CD4-positive, alpha-beta T cell treated with Interleukin-15 for 1 hour (primary cell): ENCODE measurements at regions not wholly inside any gene's neighbourhood (a gene's known extent, or its start where the extent isn't known, plus 50 kb on each side); places are given as distances from the start of the nearest gene placed in this dataset.

Experiments
- DNase-seq: peaks from one replicate; pipeline ENCODE4 v3.0.0-alpha.2; 2020

DNA sequence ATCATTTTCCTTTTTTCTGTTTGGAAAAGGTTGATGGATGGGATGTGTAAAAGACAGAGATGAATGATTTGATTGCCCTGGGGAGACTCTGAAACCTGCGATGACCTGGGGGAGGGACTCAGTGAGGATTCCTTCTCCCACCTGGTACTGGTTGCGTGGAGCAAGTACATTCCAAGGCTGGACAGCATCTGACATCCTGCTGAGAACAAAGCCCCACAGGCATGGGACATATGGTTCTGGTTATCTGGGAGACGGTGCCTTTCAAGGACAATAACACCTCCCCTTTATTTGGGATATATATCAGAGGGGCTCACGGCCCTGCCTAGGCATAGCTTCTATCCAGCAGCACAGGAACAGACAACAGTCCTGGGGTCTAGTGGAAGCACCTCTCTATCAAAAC is 527.8 kb downstream of the METTL15 start:
- DNase-seq: no peak

DNA sequence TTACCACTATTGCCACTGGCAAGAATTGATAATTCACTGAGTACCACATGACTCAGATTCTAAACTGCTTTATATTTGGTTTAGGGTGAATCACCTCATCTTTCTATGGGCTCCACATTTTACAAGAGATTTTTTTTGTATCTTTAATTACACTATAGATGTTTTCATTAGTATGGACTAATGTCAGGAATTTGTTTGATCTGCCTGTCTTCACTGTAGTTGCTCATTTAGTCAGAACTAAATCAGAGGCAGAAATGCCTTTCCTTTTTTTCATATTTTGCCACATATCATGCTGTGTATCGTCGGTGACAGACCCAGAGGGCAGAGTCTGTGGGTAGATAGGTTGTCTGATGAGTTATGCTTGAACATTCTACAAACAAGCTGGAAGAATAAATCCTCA is 524.1 kb downstream of the METTL15 start:
- no peak for DNase-seq

DNA sequence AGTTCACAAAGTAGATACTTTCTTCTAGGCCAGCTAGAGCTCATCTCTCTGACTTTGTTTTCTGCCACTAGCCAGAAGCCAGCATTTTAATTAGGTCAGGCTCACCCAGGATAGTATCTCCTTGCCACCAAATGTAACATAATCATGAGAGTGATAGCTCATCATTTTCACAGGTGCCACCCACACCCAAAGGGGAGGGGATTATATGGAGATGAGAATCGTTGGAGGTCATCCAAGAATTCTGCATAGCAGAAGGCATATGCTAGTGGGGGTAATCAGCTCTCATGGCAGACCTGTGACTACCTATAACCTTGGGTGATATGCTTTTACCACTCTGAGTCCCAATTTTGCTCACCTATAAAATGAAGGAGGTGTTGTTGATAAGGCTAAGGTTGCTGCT is 523.0 kb downstream of the METTL15 start:
- DNase-seq: no peak

DNA sequence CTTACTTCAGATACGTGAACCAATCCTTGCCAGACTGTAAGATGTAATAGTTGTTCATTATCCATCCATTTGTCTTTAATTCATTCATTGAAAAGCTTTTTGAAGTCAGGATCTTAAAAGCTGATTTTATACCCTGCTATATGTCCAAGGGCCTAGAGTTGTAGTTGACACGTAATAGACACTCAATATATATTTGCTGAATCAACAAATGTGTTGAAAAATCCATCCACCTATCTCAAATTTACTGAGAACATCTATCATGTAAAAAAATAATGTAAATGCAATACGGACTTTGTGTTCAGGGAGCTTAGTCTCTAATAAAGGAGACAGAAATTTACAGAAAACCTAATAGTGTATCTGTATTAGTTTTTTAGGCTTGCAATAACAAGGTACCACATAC is 521.0 kb downstream of the METTL15 start:
- no peak for DNase-seq

DNA sequence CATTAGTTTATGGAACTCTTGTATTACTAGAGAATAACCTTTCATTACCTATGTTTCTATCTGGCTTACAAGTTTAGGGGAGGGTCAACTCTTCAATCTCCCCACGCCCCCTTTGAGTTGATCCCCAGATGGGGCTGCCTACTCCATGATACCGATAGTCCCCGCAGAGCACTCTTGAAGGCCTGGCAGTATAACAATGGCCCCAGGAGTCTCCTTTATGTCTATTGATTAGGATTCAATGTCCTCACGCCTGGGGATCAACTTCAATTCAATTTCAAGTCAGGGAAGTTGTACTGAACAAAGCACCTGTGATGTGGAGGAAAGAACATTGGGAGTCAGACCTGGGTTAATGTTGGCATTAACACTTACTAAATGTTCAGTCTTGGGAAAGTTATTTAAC is 520.2 kb downstream of the METTL15 start:
- no peak for DNase-seq

DNA sequence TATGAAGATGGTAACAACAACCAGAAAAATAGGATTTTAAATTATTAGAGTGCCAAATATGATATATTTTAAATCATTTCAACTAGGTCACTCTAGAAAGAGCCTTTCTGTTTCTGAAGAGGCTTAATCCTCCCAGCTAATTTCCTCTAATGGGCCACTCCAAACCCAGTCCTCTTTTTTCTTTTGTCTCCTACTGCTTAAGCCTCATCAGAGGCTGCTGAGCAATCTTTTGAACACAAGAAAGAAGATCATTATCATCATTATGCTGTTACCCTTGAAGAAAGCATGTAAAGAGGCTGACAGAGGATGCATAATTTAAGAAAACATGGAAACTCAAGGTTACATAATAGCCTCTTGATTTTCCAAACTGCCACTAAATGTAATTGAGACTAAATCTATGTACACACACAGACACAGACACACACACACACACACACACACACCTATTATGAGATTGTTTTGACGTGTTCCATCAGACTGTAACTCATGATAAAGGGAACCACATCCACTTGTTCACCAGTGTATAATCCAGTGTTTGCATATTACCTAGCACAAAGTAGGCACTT is 519.6 kb downstream of the METTL15 start:
- no peak for DNase-seq

DNA sequence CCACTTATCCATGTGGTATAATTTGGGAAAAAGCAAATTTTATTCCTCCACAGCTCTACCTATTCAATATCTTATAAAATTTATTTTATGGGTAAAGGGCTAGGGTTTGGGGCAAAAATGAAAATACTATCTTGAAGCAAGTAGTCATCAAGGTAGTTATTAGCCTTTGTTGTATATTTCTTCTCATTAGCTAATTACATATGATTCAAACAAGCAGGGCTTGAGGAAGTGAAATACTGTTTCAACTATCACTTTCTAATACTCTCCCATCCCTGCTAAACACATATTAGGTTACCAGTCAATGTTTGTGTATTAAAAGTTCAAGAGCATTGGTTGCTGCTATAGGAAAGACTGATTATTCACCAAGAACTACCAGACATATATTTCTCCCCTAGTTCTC is 517.3 kb downstream of the METTL15 start:
- DNase-seq: no peak

DNA sequence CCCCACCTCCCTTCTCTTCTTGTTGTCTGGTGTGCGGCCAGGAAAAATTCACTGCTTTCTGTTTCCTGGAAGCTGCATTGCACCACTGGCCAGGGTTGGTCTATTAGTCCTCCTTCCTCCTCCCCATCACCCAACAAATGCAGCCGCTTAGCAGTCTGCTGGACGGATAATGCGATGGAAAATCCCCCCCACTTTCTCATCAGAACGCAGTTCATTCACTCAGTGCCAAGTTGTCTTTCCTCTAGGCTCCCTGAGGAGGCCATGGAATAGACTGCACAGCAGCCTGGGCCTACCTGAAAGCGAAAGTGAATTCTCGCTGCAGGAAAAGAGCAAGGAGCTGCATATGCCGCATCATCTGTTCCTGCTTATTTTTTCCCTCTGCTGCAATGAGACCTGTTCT is 513.6 kb downstream of the METTL15 start:
- DNase-seq: no peak

DNA sequence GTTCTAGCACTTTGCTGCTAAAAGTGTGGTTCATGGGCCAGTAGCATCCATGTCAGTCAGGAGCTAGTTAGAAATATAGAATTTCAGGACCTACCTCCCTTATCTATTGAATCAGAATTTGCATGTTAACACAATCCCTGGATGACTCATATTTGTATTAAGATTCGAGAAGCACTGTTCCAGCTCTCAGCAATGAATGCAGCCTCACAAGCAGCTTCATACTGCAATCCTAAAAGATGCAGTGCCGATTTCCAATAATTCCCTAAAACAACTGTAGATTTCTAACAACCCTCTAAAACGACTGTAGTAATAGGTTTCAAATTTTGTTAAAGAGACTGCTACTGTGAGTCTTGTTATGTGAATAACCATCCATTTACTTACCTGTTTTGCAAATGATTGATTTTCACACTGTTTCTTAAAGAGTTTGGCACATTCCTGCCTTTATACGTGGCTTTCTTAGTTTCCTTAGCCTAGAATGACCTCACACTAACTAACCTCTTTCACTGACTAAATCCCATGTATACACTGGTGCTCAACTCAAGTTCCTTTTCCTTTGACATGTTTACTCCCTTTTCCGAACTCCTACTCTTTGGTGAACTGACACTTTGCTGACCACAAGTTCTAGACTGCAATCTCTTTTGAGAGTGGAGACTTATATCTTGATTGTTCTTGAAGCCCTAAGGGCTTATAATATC is 511.8 kb downstream of the METTL15 start:
- no peak for DNase-seq

DNA sequence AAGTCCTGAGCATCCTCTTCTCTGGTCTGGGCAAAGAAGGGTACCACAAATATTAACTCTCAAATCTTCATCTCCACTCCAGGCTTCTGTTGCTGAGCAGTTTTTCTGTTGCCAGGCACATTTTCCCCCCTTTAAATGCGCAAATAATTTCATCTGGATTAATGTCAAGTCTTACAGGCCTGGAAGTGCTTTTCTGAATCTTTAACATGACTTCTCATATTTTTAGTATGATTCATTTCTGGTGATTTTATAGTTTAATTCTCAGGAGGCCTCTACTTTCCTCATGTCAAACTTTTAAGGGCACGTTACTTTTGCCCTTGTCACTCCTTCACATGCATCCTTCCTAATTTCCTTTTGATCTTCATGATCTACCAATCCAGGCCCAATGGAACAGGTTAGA is 510.2 kb downstream of the METTL15 start:
- no peak for DNase-seq

DNA sequence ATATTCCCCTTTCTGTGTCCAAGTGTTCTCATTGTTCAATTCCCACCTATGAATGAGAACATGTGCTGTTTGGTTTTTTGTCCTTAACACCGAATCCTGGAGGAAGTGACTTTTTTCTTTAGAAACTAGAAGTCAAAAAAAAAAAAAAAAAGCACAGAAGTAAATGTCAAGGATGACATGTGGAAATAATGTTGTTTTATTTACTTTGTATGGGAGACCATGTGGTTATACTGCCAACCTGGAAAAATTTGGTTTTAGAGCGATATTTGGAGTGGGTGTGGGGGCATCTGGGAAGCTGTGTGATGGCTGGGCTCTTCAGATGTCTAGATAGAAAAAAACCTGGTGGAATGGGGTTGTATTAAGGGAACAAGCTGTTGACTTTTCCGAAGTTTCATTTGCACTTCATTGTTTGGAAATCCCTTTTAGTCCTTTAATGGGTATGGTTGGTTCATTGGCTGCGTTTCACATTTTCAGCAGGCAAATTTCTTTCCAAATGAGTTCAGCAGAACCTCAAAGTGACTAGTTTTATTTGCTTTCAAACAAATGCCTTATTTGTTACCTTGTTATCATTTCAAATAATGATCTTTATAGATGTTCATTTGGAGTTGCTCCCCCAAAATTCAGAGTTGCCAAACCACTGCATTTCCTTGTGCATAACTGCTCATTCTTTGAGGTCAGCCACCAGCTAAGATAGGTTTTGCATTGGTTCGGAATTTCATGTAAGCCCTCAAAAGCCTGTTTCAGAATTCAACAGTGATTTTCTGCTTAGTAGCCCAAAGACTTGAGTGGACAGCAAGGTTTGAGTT is 508.2 kb downstream of the METTL15 start:
- no peak for DNase-seq

DNA sequence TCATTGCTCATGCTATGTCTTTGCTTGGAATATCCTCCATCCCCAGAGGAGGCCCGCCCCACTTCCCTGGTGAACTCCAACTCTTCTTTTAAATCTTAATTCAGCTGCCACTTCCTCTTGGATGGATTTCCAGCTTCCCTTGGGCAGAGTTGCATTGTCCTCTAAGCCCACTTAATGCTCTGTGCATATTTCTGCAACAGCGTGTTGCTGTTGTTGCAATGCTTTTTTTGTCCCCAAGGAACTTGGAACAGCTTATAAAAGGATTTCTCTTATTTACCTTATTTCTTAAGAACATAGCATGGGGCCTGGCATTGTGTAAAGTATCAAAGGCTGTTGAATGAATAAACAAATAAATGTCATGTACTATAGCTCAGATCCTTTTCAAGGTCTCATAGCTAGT is 507.4 kb downstream of the METTL15 start:
- no peak for DNase-seq

DNA sequence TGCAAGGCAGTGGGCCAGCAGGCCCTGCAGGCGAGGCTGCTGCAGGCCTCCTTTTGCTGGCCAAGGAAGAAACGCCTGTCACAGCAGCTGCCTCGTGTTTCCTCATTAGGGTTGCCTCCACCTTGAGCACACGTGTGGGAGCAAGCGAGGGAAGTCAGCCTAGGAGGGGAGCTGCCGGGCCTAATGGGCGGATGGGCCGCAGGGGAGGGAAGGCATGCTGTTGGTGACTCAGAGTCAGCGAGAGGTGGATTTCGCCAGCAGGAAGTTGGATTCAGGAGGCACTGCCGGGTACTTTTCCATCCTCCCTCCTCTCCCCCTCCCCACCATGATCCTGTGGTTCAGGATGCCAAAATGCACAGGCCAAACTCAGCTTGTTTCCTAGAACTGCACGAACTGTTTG is 498.7 kb downstream of the METTL15 start:
- no peak for DNase-seq

DNA sequence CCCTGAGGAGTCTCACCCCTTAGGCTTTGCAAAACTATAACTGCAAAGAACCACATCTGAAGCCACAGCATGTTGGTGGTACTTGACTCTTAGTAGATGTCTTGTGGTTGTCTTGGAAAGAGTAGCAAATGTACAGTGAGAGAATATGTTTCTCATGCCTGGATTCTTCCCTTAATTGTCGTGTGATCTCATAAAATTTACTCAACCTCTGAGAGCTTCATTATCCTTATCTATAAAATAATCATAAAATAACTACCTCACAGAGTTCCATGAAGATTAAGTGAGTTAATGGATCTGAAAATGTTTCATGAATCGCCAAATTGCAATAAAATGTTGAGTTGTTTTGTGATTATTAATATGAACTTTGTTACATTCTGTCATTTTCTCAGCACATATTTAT is 491.5 kb downstream of the METTL15 start:
- no peak for DNase-seq

DNA sequence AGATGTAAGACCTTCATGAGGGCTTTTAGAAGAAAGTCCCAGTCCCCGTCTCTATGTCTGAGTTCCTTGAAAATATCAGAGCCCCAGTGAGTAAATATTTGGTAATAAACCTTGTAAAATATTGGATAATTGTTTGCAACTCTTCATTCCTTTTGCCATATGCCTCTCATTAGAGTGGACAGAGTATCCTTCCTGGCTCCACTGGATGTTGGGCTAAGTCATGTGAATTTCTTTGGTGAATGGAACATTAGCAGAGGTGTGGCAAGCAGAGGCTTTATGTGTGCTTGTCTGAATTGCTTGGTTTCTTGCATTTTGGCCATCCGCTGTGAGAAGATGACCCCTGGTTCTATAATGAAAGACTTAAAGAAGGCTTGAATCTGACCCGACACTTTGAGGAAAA is 490.3 kb downstream of the METTL15 start:
- DNase-seq: no peak

DNA sequence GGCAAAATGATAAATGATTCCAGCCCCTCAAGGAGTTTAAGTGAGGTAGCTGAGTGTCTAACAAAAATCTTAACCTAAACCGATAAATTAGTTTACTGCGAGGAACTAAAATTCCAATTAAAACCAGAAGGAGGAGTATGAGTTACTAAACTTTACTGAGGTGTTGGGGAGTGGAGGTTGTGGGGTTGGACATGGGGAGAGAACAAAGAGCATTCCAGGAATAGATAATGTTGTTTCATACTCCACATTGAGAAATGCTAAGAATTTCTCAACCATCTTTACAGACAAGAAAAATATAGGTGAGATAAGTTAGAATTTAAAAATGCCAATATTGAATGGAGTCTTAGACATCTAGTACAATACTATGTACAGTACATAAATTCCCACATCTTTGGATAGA is 488.6 kb downstream of the METTL15 start:
- DNase-seq: no peak

DNA sequence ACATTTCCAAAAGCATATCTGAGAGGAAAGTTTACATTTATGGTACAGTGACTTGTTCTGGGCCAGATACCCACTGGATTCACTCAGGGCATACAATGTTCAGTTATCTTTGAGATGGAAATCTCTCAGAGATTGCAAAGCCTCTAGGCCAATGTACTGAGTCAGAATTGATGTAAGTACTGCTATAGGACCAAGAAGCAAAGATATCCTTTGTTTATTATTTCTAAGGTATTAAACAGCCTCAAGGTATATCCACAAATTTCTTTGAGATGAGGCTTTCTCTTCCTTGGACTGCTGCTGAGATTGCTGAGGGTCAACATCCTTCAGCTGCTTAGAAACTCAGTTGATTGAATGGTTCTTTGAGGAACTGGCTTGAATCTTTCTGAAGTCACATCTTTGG is 484.0 kb downstream of the METTL15 start:
- DNase-seq: no peak

DNA sequence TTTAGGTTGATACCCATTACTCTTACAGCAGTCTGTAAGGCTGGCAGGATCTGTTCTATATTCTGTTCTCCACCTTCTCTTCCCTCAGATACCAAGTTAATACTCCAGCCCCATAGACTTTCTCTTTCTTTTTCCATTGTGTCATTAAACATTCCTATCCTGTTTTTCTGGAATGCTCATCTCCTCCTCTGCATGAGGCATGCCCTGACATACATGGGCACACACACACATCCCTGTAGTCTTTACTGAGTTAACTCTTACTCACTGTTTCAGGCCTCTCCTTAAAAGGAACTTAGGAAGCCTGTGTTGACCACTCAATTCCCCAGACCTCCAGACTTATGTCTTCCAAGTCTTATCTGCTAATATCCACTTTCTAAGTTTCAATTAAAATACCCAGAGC is 476.8 kb downstream of the METTL15 start:
- DNase-seq: no peak

DNA sequence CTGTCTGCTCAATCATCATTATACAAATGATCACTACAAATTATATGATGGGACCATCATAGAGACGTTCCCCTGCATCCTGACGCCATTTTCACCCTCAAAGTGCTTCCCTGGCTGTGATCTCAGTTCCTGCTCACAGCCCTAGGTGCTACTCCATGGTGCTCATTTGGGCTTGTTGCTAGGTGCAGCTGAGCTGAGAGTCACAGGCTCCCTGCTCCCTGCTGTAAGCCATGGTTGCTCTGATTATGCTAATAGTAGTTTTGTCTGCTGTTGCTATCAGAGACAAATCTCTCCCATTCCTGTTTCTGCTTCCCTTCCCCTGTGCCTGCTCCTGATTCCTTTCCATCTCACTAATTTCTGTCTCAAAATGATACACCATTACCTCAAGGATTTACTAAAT is 474.3 kb downstream of the METTL15 start:
- DNase-seq: no peak

DNA sequence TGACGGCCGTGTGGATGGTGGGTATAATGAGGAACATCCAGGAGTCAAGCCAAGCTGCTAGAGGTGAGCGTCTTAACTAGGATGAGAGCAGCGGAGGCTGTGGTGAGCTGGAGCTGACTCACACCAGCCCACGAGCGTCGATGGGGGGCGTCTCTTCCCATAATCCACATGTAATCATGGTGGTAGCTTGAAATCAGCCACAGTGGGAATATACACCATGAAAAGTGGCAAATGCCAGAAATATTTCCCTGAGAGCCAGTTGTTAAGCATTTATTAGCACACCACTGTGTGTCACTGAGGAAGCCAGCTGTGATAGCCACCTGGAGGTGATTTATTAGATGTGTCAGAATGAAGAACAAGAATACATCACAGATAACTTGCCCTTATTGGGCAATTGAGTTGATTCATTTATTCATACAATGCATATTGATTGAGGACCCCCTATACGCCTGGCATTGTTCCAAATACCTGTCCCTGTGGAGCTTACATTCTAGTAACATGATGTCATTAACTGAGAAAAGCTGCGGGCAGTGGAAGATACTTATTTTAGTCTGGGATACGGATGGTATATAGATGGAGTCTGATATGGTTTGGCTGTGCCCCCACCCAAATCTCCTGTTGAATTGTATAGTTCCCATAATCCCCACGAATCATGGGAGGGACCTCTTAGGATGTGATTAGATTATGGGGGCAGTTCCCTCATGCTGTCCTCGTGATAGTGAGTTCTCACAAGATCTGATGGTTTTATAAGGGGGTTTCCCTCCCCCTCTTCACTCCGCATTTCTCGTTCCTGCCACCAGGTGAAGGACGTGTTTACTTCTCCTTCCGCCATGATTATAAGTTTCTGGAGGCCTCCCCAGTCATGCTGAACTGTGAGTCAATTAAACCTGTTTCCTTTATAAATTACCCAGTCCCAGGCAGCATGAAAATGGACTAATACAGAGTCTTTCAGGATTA is 473.4 kb downstream of the METTL15 start:
- no peak for DNase-seq

DNA sequence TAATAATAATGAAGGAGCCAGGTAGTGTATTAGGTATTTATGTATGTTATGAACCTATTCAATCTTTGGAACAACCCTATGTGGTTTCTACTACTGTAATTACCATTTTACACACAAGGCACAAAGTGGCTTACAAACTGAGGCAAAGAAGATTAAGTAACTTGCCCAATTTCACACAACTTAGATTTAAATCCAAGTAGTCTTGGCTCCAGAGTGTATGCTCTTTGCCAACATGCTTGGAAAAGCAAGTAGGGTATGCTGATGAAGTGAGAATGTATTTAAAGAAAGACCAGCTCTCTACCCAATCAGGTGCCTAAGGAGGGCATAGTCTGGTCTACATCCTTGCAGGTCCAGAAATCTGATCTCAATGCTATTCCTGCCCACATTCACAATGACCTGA is 463.2 kb downstream of the METTL15 start:
- DNase-seq: no peak

DNA sequence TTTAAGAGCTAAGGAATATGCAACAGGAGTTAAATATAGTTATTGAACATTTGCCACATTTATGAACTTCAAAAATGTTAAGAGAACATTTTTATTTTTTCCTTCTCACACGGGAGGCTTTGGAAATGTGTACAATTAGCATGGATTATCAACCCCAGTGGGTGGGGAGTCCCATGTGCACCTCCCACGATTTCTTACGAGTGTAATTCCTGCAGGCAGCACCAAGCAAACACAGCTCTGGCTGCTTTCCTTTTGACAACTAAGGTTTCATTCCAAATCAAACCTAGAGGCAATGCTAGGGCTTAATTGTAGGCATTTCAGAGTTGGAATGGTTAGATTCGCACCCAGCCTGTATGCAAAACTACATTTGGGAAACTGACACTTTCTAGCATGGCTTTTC is 460.9 kb downstream of the METTL15 start:
- no peak for DNase-seq
